Pancreas (tissue), 10 donors: ENCODE measurements at regions not wholly inside any gene's neighbourhood (a gene's known extent, or its start where the extent isn't known, plus 50 kb on each side); places are given as distances from the start of the nearest gene placed in this dataset.
A peak's percentile ranks its signal among the peaks of the same experiment; 100 is the strongest.

Experiments
- ATAC-seq, 4 donors: fragments of 200-7000 bp; cut with Tn5 transposase; one replicate each; pipeline versions ENCODE4 v1.8.0 to v1.9.1; 2020; ENCODE audit warnings: mild to moderate bottlenecking in 4 of 4, moderate library complexity in 4 of 4
- DNase-seq, 6 donors: peaks; one replicate each; pipeline ENCODE4 v3.0.0-alpha.2; 2020
- FAIRE-seq: peaks from 2 replicates; lab custom pipeline; 2012; peaks lifted over from hg19 to GRCh38; lab: Jason Lieb, UNC
- H3K27ac ChIP-seq, 4 donors: fragments of 200-600 bp; sonication (generic); 1 replicate in 3 of 4; 2 replicates in 1 of 4; pipeline versions ENCODE4 v1.5.0 to v1.8.0; 2020
- H3K27me3 ChIP-seq, 4 donors: fragments of 200-600 bp; one replicate each; pipeline ENCODE4 v1.8.0; 2021
- H3K36me3 ChIP-seq, 3 donors: fragments of 200-600 bp; sonication (generic) in 1 of 3; one replicate each; pipeline versions ENCODE4 v1.5.0 to v1.8.0; 2020 to 2021
- H3K4me1 ChIP-seq, 3 donors: fragments of 200-600 bp; one replicate each; pipeline ENCODE4 v1.8.0; 2021
- H3K4me3 ChIP-seq, 4 donors: fragments of 200-600 bp; sonication (generic) in 2 of 4; one replicate each; pipeline versions ENCODE4 v1.5.0 to v1.8.0; 2020 to 2021
- H3K9me3 ChIP-seq, 4 donors: fragments of 200-600 bp; one replicate each; pipeline ENCODE4 v1.8.0; 2021
- WGBS, 2 donors: extraction: QIAGEN DNeasy Blood & Tissue Kit; methylation state at CpG; one replicate each; pipeline ENCODE4 v1.1.7; 2013; 5-methylcytosine and 5-hydroxymethylcytosine counted together
- intact Hi-C, 3 donors: fragments of 100-400 bp; cut with DNase I; formaldehyde crosslinking; loops; one replicate each; pipeline versions ENCODE4 v1.11.1 to v1.14.2; 2022
- TF ChIP-seq, protein P1 (sequence below), 4 donors: fragments of 200-600 bp; sonication (generic) in 3 of 4; IDR thresholded peaks; one replicate each; pipeline versions ENCODE4 v1.5.0 to v1.8.0; 2021; ENCODE audit warnings: antibody characterized with exemption in 4 of 4
- donor health status: healthy with polysubstance abuse.
- donor health status: DM: no; HTN: no; CAD: no; lungs with moderate emphysema.
- donor health status: DM: no; HTN: no; CAD: no.
- donor health status: control.
- donor health status: control.
- donor health status: Bipolar disorder and iron deficiency.
- donor health status: DM: yes; HTN: yes; CAD: no.
- donor health status: DM: no; HTN: no; CAD: no.
- donor health status: DM: no; HTN: no; CAD: no.
- donor health status: DM: yes; HTN: yes; CAD: no.

DNA sequence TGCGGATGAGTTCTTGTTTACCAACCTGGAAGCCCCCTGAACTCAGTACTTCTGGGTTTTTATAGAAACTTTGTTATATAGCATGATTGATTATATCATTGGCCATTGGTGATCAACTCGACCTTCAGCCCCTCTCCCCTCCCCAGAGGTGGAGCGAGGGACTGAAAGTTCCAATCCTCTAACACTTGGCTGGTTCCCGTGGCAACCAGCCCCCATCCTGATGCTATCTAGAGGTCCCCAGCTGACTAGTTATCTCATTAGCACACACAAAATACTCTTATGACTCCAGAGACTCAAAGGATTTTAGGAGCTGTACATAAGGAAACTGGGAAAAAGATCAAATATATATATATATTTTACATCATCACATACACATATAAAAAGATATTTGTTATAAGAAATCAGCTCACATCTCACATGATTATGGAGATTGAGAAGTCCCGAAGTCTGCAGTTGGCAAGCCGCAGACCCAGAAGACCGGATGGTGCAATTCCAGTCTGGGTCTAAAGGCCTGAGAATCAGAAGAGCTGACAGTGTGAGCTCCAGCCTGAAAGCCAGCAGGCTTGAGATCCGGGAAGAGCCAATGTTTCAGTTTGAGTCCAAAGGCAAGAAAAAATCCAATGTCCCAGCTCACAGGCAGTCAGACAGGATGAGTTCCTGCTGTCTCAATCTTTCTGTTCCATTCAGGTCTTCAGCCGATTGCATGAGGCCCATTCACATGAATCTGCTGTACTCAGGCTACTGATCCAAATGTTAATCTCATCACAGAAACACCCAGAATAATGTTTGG is 179.3 kb upstream of the DTNBP1 start:
- intact Hi-C loops, result no loop called here
- Histone ChIP-seq H3K27me3 (no peaks in the 10 kb centered on the region), H3K27ac (no peak overlapping the region), H3K4me1 (no peaks in the 10 kb centered on the region), H3K9me3 (no peaks in the 10 kb centered on the region), H3K4me3 (no peak overlapping the region), H3K36me3 (no peaks in the 10 kb centered on the region)
- TF ChIP-seq, protein P1, sequence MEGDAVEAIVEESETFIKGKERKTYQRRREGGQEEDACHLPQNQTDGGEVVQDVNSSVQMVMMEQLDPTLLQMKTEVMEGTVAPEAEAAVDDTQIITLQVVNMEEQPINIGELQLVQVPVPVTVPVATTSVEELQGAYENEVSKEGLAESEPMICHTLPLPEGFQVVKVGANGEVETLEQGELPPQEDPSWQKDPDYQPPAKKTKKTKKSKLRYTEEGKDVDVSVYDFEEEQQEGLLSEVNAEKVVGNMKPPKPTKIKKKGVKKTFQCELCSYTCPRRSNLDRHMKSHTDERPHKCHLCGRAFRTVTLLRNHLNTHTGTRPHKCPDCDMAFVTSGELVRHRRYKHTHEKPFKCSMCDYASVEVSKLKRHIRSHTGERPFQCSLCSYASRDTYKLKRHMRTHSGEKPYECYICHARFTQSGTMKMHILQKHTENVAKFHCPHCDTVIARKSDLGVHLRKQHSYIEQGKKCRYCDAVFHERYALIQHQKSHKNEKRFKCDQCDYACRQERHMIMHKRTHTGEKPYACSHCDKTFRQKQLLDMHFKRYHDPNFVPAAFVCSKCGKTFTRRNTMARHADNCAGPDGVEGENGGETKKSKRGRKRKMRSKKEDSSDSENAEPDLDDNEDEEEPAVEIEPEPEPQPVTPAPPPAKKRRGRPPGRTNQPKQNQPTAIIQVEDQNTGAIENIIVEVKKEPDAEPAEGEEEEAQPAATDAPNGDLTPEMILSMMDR (IDR thresholded peaks at IDR 0.05), result no peak
- DNase-seq (no peak), FAIRE-seq (no peak), ATAC-seq (peak in 1 of 4 donors; percentile 46)
- WGBS, 2 donors, result 78 to 80% methylated on average over 9 of the region's 9 CpGs

DNA sequence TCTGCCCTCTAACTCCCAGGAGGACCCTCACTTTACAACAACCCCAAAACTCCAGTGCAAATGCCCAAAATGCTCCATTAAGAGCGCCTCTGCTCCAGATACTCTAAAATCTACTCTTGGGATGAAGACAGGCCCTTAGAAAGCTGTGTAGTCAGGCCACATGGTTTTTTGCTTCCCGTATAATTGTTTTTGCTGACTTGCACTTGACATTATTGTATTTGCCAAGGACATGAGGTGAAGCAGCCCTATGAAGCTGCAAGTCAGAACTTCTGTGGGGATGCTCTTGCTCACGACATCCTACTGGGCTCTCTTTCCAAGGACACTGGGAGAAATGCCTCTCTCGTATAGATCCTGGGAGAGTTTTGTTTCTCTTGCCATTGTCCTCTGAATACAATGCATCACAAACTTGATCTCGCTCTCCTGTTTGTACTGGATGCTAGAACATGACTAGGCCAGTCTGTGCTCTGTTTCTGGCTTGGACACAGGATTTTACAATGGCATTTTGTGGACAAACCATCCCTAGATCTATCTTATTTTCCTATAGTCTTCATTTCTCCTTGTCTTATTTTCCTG is 177.2 kb upstream of the DTNBP1 start:
- H3K4me3 ChIP-seq, result no peak overlapping the region
- no peaks in the 10 kb centered on the region for H3K27me3 ChIP-seq
- TF ChIP-seq, protein P1 (IDR thresholded peaks at IDR 0.05), result no peak
- intact Hi-C loops, result no loop called here
- H3K9me3 ChIP-seq, result no peaks in the 10 kb centered on the region
- 86 to 91% methylated on average over 5 of the region's 5 CpGs for WGBS, 2 donors
- FAIRE-seq (no peak), DNase-seq (no peak), ATAC-seq (no peak)
- H3K27ac ChIP-seq, result no peak overlapping the region
- H3K36me3 ChIP-seq, result no peaks in the 10 kb centered on the region
- H3K4me1 ChIP-seq, result no peaks in the 10 kb centered on the region

DNA sequence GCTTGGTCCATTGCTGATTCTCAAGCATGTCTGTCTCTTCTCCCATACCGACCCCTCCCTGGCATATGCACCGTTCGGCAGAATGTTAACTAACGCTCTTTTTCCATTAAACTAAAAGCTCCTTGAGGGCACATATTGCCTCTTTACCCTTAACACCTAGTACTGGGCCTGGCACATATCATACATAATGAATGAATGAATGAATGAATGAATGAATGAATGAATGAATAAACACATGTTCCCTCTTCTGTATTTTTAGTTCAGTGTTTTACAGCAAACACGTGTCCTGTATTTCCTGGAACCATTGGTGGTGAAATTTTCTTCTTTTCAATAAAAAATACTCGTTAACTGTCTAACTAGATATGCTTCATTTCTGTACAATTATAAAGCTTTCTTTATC is 174.4 kb upstream of the DTNBP1 start:
- Histone ChIP-seq H3K27ac (no peak overlapping the region), H3K36me3 (no peaks in the 10 kb centered on the region), H3K9me3 (no peaks in the 10 kb centered on the region), H3K4me3 (no peak overlapping the region), H3K27me3 (no peaks in the 10 kb centered on the region), H3K4me1 (no peaks in the 10 kb centered on the region)
- TF ChIP-seq, protein P1 (IDR thresholded peaks at IDR 0.05), result no peak
- WGBS, 2 donors, result 90 to 95% methylated on average over 6 of the region's 6 CpGs
- intact Hi-C loops, result no loop called here
- no peak for DNase-seq
- no peak for FAIRE-seq
- no peak for ATAC-seq

DNA sequence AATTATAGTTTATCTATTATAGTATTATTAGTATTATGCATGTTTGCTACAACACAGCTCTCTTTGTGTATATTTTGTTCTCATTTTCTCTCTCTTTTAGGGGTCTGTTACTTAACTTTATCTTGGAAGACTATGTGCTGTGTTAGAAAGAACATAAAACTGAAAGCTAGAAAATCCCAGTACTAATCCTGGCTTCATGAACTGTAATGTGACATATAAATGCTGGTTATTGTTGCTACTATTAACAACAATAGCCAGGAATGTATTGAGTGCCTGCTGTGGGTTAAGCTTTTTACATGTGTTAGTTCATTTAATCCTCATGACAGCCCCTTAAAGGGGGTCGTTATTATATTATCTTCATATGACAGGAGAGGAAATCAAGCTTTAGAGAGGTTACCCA is 170.0 kb upstream of the DTNBP1 start:
- intact Hi-C loops, result no loop called here
- no peaks in the 10 kb centered on the region for H3K9me3 ChIP-seq
- FAIRE-seq (no peak), ATAC-seq (no peak), DNase-seq (no peak)
- WGBS, 2 donors, result 71% methylated on average over 1 of the region's 1 CpG
- H3K4me1 ChIP-seq, result no peaks in the 10 kb centered on the region
- H3K4me3 ChIP-seq, result no peak overlapping the region
- no peak overlapping the region for H3K27ac ChIP-seq
- no peaks in the 10 kb centered on the region for H3K27me3 ChIP-seq
- TF ChIP-seq, protein P1 (IDR thresholded peaks at IDR 0.05), result no peak
- no peaks in the 10 kb centered on the region for H3K36me3 ChIP-seq

DNA sequence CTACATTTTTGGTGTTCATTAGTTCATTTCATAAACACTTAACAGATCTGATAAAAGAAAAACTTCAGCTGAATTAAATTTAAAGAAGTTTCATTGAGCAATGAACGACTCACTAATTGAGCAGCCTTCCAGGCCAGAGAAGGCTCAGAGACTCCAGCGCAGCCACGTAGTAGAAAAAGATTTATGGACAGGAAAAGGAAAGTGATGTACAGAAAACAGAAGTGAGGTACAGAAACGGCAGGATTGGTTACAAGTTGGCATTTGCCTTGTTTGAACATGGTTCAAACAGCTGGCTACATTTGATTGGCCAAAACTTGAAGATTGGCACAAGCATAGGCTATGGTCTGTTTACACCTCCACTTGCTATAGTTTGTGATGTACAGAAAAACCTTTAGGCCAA is 166.3 kb upstream of the DTNBP1 start:
- H3K27ac ChIP-seq, result no peak overlapping the region
- H3K27me3 ChIP-seq, result no peaks in the 10 kb centered on the region
- TF ChIP-seq, protein P1 (IDR thresholded peaks at IDR 0.05), result no peak
- FAIRE-seq, result no peak
- H3K4me1 ChIP-seq, result no peaks in the 10 kb centered on the region
- 75 to 82% methylated on average over 4 of the region's 4 CpGs for WGBS, 2 donors
- intact Hi-C loops, result no loop called here
- no peaks in the 10 kb centered on the region for H3K9me3 ChIP-seq
- no peak for DNase-seq
- no peak overlapping the region for H3K4me3 ChIP-seq
- H3K36me3 ChIP-seq, result no peaks in the 10 kb centered on the region
- ATAC-seq, result no peak
